Rectal smooth muscle tissue (tissue), 1 donor: ENCODE measurements at regions not wholly inside any gene's neighbourhood (a gene's known extent, or its start where the extent isn't known, plus 50 kb on each side); places are given as distances from the start of the nearest gene placed in this dataset.
"Not testable (repeated sequence)": the region's sequence is repeated elsewhere in the genome, so short reads cannot be mapped to it uniquely, and the experiment has no call there.

ENCODE experiments used
- H3K27ac ChIP-seq: one replicate; pipeline ENCODE4 v1.7.0; 2013; ENCODE audit warnings: low read depth, low read length, inconsistent platforms
- H3K27me3 ChIP-seq: one replicate; pipeline ENCODE4 v1.7.0; 2013; ENCODE audit warnings: low read length; ENCODE audit not compliant: control insufficient read depth, insufficient read depth
- H3K36me3 ChIP-seq: one replicate; pipeline ENCODE4 v1.7.0; 2013; ENCODE audit warnings: low read length; ENCODE audit not compliant: control insufficient read depth, insufficient read depth
- H3K4me1 ChIP-seq: one replicate; pipeline ENCODE4 v1.7.0; 2013; ENCODE audit warnings: low read length; ENCODE audit not compliant: control insufficient read depth, insufficient read depth
- H3K4me3 ChIP-seq: one replicate; pipeline ENCODE4 v1.7.0; 2013; ENCODE audit warnings: low read length
- H3K9ac ChIP-seq: one replicate; pipeline ENCODE4 v1.7.0; 2013; ENCODE audit warnings: low read length

- H3K9ac ChIP-seq = no peak overlapping the region
These were observed 1910.4 kb downstream of the C4orf33 start for GRCh38 chr4:131006388-131006787.

GRCh38 chr4:131011961-131012360 lies 1916.0 kb downstream of the C4orf33 start:
- not testable (repeated sequence) for H3K27ac ChIP-seq, H3K27me3 ChIP-seq, H3K4me1 ChIP-seq, H3K4me3 ChIP-seq, H3K36me3 ChIP-seq, H3K9ac ChIP-seq

More at GRCh38 chr4:131006388-131006787, 1910.4 kb downstream of the C4orf33 start:
- Histone ChIP-seq H3K4me1 (no peaks in the 10 kb centered on the region), H3K36me3 (no peaks in the 10 kb centered on the region), H3K27ac (no peak overlapping the region), H3K4me3 (no peak overlapping the region), H3K27me3 (no peaks in the 10 kb centered on the region)

GRCh38 chr4:131013226-131013625 lies 1917.3 kb downstream of the C4orf33 start:
- no peaks in the 10 kb centered on the region for H3K4me1 ChIP-seq
- no peaks in the 10 kb centered on the region for H3K27me3 ChIP-seq
- no peaks in the 10 kb centered on the region for H3K36me3 ChIP-seq
- no peak overlapping the region for H3K27ac ChIP-seq
- H3K4me3 ChIP-seq = no peak overlapping the region
- no peak overlapping the region for H3K9ac ChIP-seq

DNA sequence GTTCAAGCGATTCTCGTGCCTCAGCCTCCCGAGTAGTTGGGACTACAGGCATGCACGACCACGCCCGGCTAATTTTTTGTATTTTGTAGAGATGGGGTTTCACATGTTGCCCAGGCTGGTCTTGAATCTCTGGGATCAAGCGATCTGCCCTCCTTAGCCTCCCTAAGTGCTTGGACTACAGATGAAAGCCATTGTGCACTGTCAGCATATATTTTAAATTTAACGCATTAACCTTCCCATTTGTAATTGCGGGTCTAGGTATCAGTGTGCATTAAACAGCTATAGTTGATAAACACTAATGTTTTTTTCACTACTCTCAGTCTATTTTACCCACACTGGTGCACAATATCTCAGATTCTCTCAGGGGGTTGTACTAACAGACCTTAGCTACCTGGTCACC lies 1930.8 kb downstream of the C4orf33 start:
- H3K4me1 ChIP-seq = no peaks in the 10 kb centered on the region
- H3K9ac ChIP-seq = no peak overlapping the region

GRCh38 chr4:131044368-131044767 lies 1948.4 kb downstream of the C4orf33 start:
- Histone ChIP-seq H3K27me3 (no peaks in the 10 kb centered on the region), H3K27ac (no peak overlapping the region), H3K9ac (no peak overlapping the region), H3K36me3 (no peaks in the 10 kb centered on the region), H3K4me3 (no peak overlapping the region), H3K4me1 (no peaks in the 10 kb centered on the region)

More for the DNA sequence above, 1930.8 kb downstream of the C4orf33 start:
- H3K4me3 ChIP-seq = no peak overlapping the region
- no peaks in the 10 kb centered on the region for H3K27me3 ChIP-seq
- H3K27ac ChIP-seq = no peak overlapping the region
- no peaks in the 10 kb centered on the region for H3K36me3 ChIP-seq

DNA sequence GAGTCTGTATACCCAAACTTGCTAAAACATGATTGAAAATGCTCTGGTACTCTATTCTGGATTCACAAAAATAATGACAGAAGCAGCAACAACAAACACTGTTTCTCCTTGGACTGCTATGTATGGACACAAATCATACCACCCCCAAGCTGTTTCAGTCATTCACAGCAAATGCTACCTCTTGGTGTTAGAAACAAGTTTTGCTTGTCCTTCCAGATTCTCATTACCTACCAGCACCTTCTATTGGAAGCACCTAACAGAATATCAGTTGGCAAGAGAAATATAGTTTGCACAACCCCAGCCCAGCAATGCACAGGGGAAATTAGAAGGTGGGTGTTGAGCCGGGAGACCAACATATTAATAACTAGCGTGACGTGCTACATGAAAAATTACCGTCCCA lies 1950.9 kb downstream of the C4orf33 start:
- H3K36me3 ChIP-seq = no peaks in the 10 kb centered on the region
- no peak overlapping the region for H3K4me3 ChIP-seq
- no peak overlapping the region for H3K27ac ChIP-seq
- no peaks in the 10 kb centered on the region for H3K27me3 ChIP-seq
- H3K9ac ChIP-seq = no peak overlapping the region
- H3K4me1 ChIP-seq = no peaks in the 10 kb centered on the region

- H3K27me3 ChIP-seq = no peaks in the 10 kb centered on the region
- no peak overlapping the region for H3K4me3 ChIP-seq
- no peak overlapping the region for H3K27ac ChIP-seq
- H3K9ac ChIP-seq = no peak overlapping the region
- no peaks in the 10 kb centered on the region for H3K36me3 ChIP-seq
- no peaks in the 10 kb centered on the region for H3K4me1 ChIP-seq
These were observed 1956.7 kb downstream of the C4orf33 start for GRCh38 chr4:131052646-131053045.

DNA sequence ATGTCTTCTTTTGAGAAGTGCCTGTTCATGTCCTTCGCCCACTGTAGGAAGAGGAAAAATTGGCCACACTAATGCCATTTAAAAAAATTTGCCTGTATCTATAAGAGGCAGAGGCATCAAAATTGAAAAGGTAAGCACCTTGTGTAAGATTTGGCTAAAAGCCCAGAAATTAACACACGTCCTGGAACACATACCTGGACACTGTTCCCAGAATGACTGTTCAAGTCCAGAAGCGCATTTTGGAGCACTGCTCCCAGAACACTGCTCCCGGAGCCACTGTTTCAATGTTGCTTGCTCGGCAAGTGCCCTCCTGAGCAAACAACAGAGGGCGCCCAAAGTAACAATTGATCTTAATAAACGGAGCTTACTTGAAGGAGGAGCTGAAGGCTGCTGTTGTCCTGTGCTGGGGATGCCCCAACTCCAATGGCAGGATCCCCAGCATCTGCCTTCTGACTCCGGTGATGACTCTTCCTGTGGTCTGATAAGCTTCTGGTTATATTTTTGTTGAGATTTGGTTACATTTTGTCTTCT lies 1958.6 kb downstream of the C4orf33 start:
- no peaks in the 10 kb centered on the region for H3K36me3 ChIP-seq
- no peak overlapping the region for H3K9ac ChIP-seq
- H3K27ac ChIP-seq = no peak overlapping the region
- H3K4me1 ChIP-seq = no peaks in the 10 kb centered on the region
- H3K27me3 ChIP-seq = no peaks in the 10 kb centered on the region
- no peak overlapping the region for H3K4me3 ChIP-seq

GRCh38 chr4:131061734-131062133 lies 1965.8 kb downstream of the C4orf33 start:
- Histone ChIP-seq H3K27me3 (no peaks in the 10 kb centered on the region), H3K4me1 (no peaks in the 10 kb centered on the region), H3K9ac (no peak overlapping the region), H3K36me3 (no peaks in the 10 kb centered on the region), H3K4me3 (no peak overlapping the region), H3K27ac (no peak overlapping the region)

GRCh38 chr4:131063878-131064277 lies 1967.9 kb downstream of the C4orf33 start:
- no peaks in the 10 kb centered on the region for H3K36me3 ChIP-seq
- no peak overlapping the region for H3K9ac ChIP-seq
- no peak overlapping the region for H3K27ac ChIP-seq
- H3K4me3 ChIP-seq = no peak overlapping the region
- H3K4me1 ChIP-seq = no peaks in the 10 kb centered on the region
- no peaks in the 10 kb centered on the region for H3K27me3 ChIP-seq

DNA sequence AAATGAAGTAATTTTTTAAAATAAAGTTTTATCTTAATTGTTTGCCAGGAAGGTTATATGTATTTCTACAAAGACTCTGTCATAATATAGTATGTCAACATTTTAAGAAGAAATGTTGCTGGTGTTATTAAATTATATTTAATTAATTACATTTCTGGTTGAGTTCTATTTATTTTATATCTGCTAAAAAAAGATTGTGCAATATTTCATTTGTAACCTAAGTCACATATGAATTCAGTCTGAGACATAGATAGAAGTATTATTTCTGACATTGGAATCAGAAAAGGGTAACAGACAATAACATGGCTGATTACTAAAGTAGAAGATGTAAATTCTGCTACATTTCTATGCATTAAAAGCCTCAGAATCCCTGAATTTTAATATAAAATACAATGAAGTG lies 1985.1 kb downstream of the C4orf33 start:
- Histone ChIP-seq H3K4me3 (no peak overlapping the region), H3K27me3 (no peaks in the 10 kb centered on the region), H3K9ac (no peak overlapping the region)

GRCh38 chr4:131084997-131085396 lies 1989.0 kb downstream of the C4orf33 start:
- Histone ChIP-seq H3K4me1 (no peaks in the 10 kb centered on the region), H3K36me3 (no peaks in the 10 kb centered on the region), H3K9ac (no peak overlapping the region), H3K4me3 (no peak overlapping the region), H3K27ac (no peak overlapping the region), H3K27me3 (no peaks in the 10 kb centered on the region)

More for the DNA sequence above, 1985.1 kb downstream of the C4orf33 start:
- H3K4me1 ChIP-seq = no peaks in the 10 kb centered on the region
- H3K27ac ChIP-seq = no peak overlapping the region
- no peaks in the 10 kb centered on the region for H3K36me3 ChIP-seq

DNA sequence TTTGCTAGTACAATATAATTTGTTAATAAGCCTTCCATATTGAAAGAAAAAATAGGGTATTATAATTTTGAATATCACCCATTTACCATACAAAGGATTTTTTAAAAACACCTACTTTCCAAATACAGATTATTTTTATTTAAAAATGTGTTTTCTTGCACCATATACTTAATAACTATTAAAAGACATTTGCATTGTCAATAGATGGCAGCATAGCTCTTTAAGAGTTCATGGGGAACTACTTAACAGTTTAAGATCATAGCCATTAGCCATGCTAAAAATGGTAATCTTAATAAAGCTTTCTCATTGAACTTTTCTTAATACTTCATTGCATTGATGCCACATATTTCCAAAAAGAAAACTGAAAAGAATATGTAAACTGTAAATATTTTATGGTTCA lies 1995.9 kb downstream of the C4orf33 start:
- no peaks in the 10 kb centered on the region for H3K36me3 ChIP-seq
- H3K27ac ChIP-seq = no peak overlapping the region
- H3K9ac ChIP-seq = no peak overlapping the region
- H3K27me3 ChIP-seq = no peaks in the 10 kb centered on the region
- H3K4me1 ChIP-seq = no peaks in the 10 kb centered on the region
- no peak overlapping the region for H3K4me3 ChIP-seq
